ENCODE measurements at regions not wholly inside any gene's neighbourhood (a gene's known extent, or its start where the extent isn't known, plus 50 kb on each side); places are given as distances from the start of the nearest gene placed in this dataset.

DNA sequence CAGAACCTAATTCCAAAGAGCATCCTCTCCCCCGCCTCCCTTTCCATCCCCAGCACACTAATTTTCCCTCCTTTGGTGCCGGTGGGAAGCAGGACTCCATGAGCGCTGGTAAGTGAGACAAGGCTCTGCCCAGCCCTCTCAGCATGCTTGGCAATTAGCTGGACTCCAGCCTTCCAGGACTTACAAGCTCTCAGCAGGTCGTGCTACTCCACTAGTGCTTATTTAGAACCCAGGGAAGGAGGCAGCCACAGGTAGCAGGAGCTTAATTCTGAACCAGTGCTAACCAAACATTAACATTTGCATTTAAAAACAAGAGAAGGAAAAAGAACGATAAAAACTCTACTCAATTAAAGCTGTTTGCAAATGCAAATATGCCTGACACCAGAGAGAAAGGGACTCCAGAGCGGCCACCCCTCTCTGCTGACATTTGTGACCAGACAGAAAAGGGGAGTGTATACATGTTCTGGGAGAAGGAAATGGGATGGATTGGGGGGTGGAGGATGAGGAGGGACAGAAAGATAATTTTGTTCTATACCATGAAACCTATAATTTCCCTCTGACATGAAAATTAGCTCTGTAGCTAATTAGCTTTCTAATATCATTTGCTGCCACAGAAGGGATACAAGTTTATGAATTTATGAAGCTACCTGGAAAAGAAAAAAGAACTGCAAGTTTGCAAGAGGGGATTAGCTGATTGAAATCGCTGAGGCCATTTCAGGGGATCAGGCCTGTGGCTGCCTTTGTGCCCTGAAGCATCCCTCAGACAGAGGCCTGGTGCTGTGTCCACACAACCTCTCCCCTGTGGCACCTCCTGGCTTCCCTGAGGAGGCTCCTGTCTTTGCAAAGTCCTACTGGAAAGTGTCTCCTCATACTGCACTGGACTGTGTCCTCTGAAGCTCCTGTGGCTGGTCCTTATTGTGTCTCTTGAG, 266.3 kb downstream of the SEC61B start:
- Histone ChIP-seq H3K36me3 (ENCODE audit: insufficient read depth, low read length, poor library complexity, severe bottlenecking) (no peaks in the 10 kb centered on the region), H3K4me3 (ENCODE audit: low read depth, low read length, poor library complexity, severe bottlenecking) (no peak overlapping the region), H3K9me3 (ENCODE audit: low read depth, low read length, poor library complexity, severe bottlenecking) (peaks cover 5% of the 10 kb centered on the region), H3K4me1 (ENCODE audit: insufficient read depth, low read length, poor library complexity, severe bottlenecking) (no peaks in the 10 kb centered on the region), H3K27ac (ENCODE audit: low read depth, low read length, poor library complexity, severe bottlenecking) (no peak overlapping the region), H3K27me3 (replicated peaks; ENCODE audit: insufficient read depth, low read depth, low read length, poor library complexity) (no peaks in the 10 kb centered on the region)
- no TSS peak for BruUV-seq (replicated peaks)
- ChIA-PET CTCF (no interaction called here), POLR2A (ENCODE audit: low non-redundant PET) (no interaction called here)
- DNase-seq (ENCODE audit: low spot score), result no peak
- TF ChIP-seq, protein P1, sequence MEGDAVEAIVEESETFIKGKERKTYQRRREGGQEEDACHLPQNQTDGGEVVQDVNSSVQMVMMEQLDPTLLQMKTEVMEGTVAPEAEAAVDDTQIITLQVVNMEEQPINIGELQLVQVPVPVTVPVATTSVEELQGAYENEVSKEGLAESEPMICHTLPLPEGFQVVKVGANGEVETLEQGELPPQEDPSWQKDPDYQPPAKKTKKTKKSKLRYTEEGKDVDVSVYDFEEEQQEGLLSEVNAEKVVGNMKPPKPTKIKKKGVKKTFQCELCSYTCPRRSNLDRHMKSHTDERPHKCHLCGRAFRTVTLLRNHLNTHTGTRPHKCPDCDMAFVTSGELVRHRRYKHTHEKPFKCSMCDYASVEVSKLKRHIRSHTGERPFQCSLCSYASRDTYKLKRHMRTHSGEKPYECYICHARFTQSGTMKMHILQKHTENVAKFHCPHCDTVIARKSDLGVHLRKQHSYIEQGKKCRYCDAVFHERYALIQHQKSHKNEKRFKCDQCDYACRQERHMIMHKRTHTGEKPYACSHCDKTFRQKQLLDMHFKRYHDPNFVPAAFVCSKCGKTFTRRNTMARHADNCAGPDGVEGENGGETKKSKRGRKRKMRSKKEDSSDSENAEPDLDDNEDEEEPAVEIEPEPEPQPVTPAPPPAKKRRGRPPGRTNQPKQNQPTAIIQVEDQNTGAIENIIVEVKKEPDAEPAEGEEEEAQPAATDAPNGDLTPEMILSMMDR (conservative IDR thresholded peaks at IDR 0.05; ENCODE audit: low read depth, low read length), result no peak
- no peak for TF ChIP-seq EZH2 (IDR thresholded peaks at IDR 0.05; ENCODE audit: borderline replicate concordance, low read depth, low read length, poor library complexity, severe bottlenecking)
- intact Hi-C loops (cut with micrococcal nuclease; ENCODE audit: unreplicated experiment), result no loop called here

DNA sequence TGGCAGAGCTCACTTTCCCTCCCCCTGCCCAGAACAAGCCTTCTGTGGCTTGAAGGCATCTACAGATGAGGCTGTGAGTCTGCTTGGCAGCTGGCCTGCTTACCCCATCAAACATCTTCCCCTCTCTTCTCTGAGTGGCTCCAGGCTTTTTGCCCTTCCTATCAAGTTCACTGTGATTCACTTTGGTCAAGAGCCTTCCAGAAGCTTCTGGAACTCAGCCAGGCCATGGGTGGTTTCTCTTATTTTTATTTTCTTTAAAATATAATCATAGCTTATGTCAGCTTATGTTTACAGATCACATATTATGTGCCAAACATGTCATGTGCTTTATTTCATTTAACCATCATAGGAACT, 267.0 kb downstream of the SEC61B start:
- POLR2A ChIA-PET (ENCODE audit: low non-redundant PET), result no interaction called here
- Histone ChIP-seq H3K9me3 (ENCODE audit: low read depth, low read length, poor library complexity, severe bottlenecking) (peaks cover 3% of the 10 kb centered on the region), H3K36me3 (ENCODE audit: insufficient read depth, low read length, poor library complexity, severe bottlenecking) (no peaks in the 10 kb centered on the region), H3K27ac (ENCODE audit: low read depth, low read length, poor library complexity, severe bottlenecking) (no peak overlapping the region), H3K4me3 (ENCODE audit: low read depth, low read length, poor library complexity, severe bottlenecking) (no peak overlapping the region), H3K4me1 (ENCODE audit: insufficient read depth, low read length, poor library complexity, severe bottlenecking) (no peaks in the 10 kb centered on the region), H3K27me3 (replicated peaks; ENCODE audit: insufficient read depth, low read depth, low read length, poor library complexity) (no peaks in the 10 kb centered on the region)
- DNase-seq (ENCODE audit: low spot score), result no peak
- no peak for TF ChIP-seq EZH2 (IDR thresholded peaks at IDR 0.05; ENCODE audit: borderline replicate concordance, low read depth, low read length, poor library complexity, severe bottlenecking)
- TF ChIP-seq, protein P1 (conservative IDR thresholded peaks at IDR 0.05; ENCODE audit: low read depth, low read length), result no peak
- intact Hi-C loops (cut with micrococcal nuclease; ENCODE audit: unreplicated experiment), result no loop called here
- CTCF ChIA-PET, result no interaction called here
- no TSS peak for BruUV-seq (replicated peaks)

DNA sequence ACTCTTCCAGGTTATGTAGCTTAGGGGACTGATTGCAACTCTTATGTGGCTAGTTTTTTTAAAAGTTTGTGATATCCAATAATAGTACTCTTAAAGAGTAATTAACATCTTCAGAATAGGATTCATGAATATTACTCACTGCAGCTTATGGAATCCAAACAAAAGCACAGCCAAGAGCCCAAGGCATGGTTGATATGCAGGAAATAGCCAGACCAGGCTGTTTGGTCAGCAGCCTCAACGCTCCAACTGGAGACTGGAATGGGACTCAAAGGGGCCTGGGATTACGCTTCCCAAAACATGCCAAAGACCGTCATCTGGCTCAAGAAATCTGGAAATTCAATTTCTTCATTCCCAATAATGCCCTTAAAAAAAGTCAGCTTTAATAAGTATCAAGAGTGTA, 268.6 kb downstream of the SEC61B start:
- TF ChIP-seq, protein P1 (conservative IDR thresholded peaks at IDR 0.05; ENCODE audit: low read depth, low read length), result no peak
- TF ChIP-seq EZH2 (IDR thresholded peaks at IDR 0.05; ENCODE audit: borderline replicate concordance, low read depth, low read length, poor library complexity, severe bottlenecking), result no peak
- DNase-seq (ENCODE audit: low spot score), result no peak
- intact Hi-C loops (cut with micrococcal nuclease; ENCODE audit: unreplicated experiment), result no loop called here
- no peak overlapping the region for H3K27ac ChIP-seq (ENCODE audit: low read depth, low read length, poor library complexity, severe bottlenecking)
- no TSS peak for BruUV-seq (replicated peaks)
- H3K27me3 ChIP-seq (replicated peaks; ENCODE audit: insufficient read depth, low read depth, low read length, poor library complexity), result no peaks in the 10 kb centered on the region
- H3K36me3 ChIP-seq (ENCODE audit: insufficient read depth, low read length, poor library complexity, severe bottlenecking), result no peaks in the 10 kb centered on the region
- no peaks in the 10 kb centered on the region for H3K9me3 ChIP-seq (ENCODE audit: low read depth, low read length, poor library complexity, severe bottlenecking)
- ChIA-PET CTCF (no interaction called here), POLR2A (ENCODE audit: low non-redundant PET) (no interaction called here)
- H3K4me3 ChIP-seq (ENCODE audit: low read depth, low read length, poor library complexity, severe bottlenecking), result no peak overlapping the region
- H3K4me1 ChIP-seq (ENCODE audit: insufficient read depth, low read length, poor library complexity, severe bottlenecking), result no peaks in the 10 kb centered on the region

Data from A673 (cell line).